ES-I3 (cell line): ENCODE measurements at regions not wholly inside any gene's neighbourhood (a gene's known extent, or its start where the extent isn't known, plus 50 kb on each side); places are given as distances from the start of the nearest gene placed in this dataset.
"Not testable (repeated sequence)": the region's sequence is repeated elsewhere in the genome, so short reads cannot be mapped to it uniquely, and the experiment has no call there.

ENCODE experiments used
- H3K36me3 ChIP-seq: 2 replicates; pipeline ENCODE4 v1.6.1; 2013; ENCODE audit warnings: mild to moderate bottlenecking, low read length, control low read depth, moderate library complexity; ENCODE audit not compliant: insufficient read depth
- H3K4me1 ChIP-seq: 2 replicates; pipeline ENCODE4 v1.6.1; 2013; ENCODE audit warnings: mild to moderate bottlenecking, control low read depth, low read length; ENCODE audit not compliant: insufficient read depth
- H3K9ac ChIP-seq: 2 replicates; pipeline ENCODE4 v1.6.1; 2013; ENCODE audit warnings: low read depth, mild to moderate bottlenecking, low read length, moderate library complexity
- H3K9me3 ChIP-seq: 2 replicates; pipeline ENCODE4 v1.6.1; 2013; ENCODE audit warnings: mild to moderate bottlenecking, low read length, moderate library complexity; ENCODE audit not compliant: control insufficient read depth, insufficient read depth

DNA sequence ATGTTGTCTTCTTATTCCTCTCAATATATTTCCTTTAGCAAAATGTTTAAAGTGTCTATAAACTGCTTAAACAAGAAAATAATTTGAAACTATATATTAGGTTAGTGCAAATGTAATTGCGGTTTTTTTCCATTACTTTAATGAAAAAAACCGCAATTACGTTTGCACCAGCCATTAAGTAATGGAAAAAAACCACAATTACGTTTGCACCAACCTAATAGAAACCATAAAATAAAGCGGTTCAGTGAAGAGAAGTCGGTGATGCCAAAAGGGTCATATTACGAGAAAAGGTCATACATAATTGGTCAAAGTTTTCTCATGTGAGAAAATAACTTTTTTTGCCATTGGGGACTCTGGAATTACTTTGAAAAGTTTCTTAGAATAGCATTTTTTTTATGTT lies 385.6 kb upstream of the ST8SIA4 start:
- Histone ChIP-seq H3K9ac (no peak overlapping the region), H3K9me3 (no peaks in the 10 kb centered on the region), H3K36me3 (no peaks in the 10 kb centered on the region), H3K4me1 (no peaks in the 10 kb centered on the region)

GRCh38 chr5:101284736-101285375 lies 381.8 kb upstream of the ST8SIA4 start:
- Histone ChIP-seq H3K9ac (no peak overlapping the region), H3K4me1 (no peaks in the 10 kb centered on the region), H3K36me3 (no peaks in the 10 kb centered on the region), H3K9me3 (no peaks in the 10 kb centered on the region)

GRCh38 chr5:101283938-101284337 lies 380.9 kb upstream of the ST8SIA4 start:
- not testable (repeated sequence) for H3K4me1 ChIP-seq, H3K9ac ChIP-seq, H3K9me3 ChIP-seq, H3K36me3 ChIP-seq

- Histone ChIP-seq H3K9ac (no peak overlapping the region), H3K9me3 (no peaks in the 10 kb centered on the region), H3K36me3 (no peaks in the 10 kb centered on the region), H3K4me1 (no peaks in the 10 kb centered on the region)
These were observed 375.8 kb upstream of the ST8SIA4 start for GRCh38 chr5:101278917-101279316.

- no peak overlapping the region for H3K9ac ChIP-seq
- H3K9me3 ChIP-seq: no peaks in the 10 kb centered on the region
- H3K36me3 ChIP-seq: no peaks in the 10 kb centered on the region
- H3K4me1 ChIP-seq: no peaks in the 10 kb centered on the region
These were observed 375.1 kb upstream of the ST8SIA4 start for GRCh38 chr5:101278011-101278687.

- Histone ChIP-seq H3K4me1 (no peaks in the 10 kb centered on the region), H3K9ac (no peak overlapping the region), H3K9me3 (no peaks in the 10 kb centered on the region), H3K36me3 (no peaks in the 10 kb centered on the region)
These were observed 368.9 kb upstream of the ST8SIA4 start for GRCh38 chr5:101271945-101272344.

- no peaks in the 10 kb centered on the region for H3K36me3 ChIP-seq
- no peaks in the 10 kb centered on the region for H3K4me1 ChIP-seq
- H3K9me3 ChIP-seq: no peaks in the 10 kb centered on the region
- no peak overlapping the region for H3K9ac ChIP-seq
These were observed 368.3 kb upstream of the ST8SIA4 start for GRCh38 chr5:101271416-101271815.

DNA sequence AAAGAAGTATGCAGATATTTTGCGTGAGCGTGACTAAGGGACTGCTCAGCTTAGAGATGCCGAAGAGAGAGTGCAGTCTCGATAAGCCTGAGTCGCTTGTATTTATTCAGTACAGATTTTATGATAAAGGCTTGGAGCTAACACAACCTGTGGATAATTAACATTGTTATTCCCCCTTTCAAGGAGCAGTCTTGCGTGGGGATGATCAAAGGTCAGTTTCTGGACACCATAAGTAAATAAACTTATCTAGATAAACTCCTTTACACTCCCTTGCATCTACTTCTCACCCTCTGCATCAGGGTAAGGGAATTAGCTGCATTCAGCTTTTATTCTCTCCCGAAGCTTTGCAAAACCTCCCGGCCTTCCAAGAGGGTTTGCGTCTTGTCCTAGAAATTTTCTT lies 357.8 kb upstream of the ST8SIA4 start:
- no peaks in the 10 kb centered on the region; the same call in 1 of the 2 replicates for H3K9me3 ChIP-seq
- no peak overlapping the region for H3K9ac ChIP-seq
- no peaks in the 10 kb centered on the region for H3K36me3 ChIP-seq
- H3K4me1 ChIP-seq: no peaks in the 10 kb centered on the region

DNA sequence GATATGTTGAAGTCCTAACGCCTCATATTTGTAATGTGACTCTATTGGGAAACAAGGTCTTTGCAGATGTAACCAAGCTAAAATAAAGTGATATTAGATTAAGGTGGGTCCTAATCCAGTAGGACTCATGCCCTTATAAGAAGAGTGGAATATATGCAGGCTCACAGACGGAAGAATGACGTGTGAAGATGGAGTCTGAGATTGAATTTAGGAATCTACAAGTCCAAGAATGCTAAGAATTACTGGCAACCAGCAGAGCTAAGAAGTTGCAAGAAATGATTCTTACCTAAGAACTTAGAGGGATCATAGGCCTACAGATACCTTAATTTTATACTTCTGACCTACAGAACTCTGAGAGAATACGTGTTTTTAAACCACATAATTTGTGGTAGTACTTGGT lies 350.0 kb upstream of the ST8SIA4 start:
- Histone ChIP-seq H3K4me1 (no peaks in the 10 kb centered on the region), H3K36me3 (no peaks in the 10 kb centered on the region), H3K9me3 (no peaks in the 10 kb centered on the region), H3K9ac (no peak overlapping the region)

GRCh38 chr5:101244621-101245020 lies 341.5 kb upstream of the ST8SIA4 start:
- H3K9ac ChIP-seq: no peak overlapping the region
- H3K9me3 ChIP-seq: no peaks in the 10 kb centered on the region
- H3K4me1 ChIP-seq: no peaks in the 10 kb centered on the region
- no peaks in the 10 kb centered on the region for H3K36me3 ChIP-seq

DNA sequence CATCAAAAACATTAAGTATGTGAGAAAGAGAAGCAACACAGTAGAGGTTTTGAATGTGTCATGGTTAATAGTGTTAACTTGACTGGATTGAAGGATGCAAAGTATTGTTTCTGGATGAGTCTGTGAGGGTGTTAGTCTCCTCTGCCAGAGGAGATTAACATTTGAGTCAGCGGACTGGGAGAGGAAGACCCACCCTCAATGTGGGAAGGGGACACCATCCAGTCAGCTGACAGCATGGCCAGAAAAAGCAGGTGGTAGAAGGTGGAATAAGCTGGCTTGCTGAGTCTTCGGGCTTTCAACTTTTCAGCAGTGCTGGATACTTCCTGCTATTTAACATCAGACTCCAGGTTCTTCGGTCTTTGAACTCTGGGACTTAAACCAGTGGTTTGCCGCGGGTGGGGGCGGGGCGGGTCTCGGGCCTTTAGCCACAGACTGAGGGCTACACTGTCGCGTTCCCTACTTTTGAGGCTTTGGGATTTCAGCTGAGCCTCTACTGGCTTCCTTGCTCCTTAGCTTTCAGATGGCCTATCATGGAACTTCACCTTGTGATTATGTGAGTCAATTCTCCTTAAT lies 309.9 kb upstream of the ST8SIA4 start:
- Histone ChIP-seq H3K9me3 (no peaks in the 10 kb centered on the region; the same call in 1 of the 2 replicates), H3K9ac (peak overlapping the region; percentile 29; the same call in 1 of the 2 replicates), H3K36me3 (no peaks in the 10 kb centered on the region), H3K4me1 (peaks cover 9% of the 10 kb centered on the region; the same call in 1 of the 2 replicates)

DNA sequence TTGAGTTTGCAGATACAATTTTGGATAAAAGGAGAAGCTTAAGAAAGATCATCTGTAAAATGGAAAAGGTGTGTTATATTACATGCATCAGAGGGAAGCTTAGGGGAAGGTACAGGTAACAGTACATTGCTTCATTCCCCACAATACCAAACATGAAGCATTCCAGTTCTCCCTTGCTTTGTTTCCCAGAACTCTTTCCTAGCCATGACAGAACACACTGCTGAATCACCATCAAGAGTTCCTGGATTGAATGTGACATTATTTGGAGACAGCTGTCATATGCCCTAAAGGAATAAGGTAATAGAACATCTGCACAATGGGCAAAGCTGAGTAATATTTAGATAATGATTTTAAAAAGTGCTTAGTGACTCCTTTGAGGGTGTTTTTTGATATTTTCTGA lies 303.5 kb upstream of the ST8SIA4 start:
- Histone ChIP-seq H3K9ac (no peak overlapping the region), H3K4me1 (no peaks in the 10 kb centered on the region), H3K9me3 (no peaks in the 10 kb centered on the region; the same call in none of the 2 replicates), H3K36me3 (no peaks in the 10 kb centered on the region)

DNA sequence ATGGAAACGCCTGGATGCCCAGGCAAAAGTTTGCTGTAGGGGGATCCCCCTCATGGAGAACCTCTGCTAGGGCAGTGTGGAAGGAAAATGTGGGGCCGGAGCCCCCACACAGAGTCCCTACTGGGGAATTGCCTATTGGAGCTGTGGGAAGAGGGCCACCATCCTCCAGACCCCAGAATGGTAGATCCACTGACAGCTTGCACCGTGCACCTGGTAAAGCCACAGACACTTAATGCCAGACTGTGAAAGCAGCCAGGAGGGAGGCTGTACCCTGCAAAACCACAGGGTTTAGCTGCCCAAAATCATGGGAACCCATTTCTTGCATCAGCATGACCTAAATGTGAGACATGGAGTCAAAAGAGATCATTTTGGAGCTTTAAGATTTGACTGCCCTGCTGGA lies 302.0 kb upstream of the ST8SIA4 start:
- H3K36me3 ChIP-seq, H3K9ac ChIP-seq, H3K9me3 ChIP-seq, H3K4me1 ChIP-seq: not testable (repeated sequence)

GRCh38 chr5:101180365-101180764 lies 277.3 kb upstream of the ST8SIA4 start:
- not testable (repeated sequence) for H3K4me1 ChIP-seq, H3K36me3 ChIP-seq, H3K9me3 ChIP-seq, H3K9ac ChIP-seq

- Histone ChIP-seq H3K4me1 (no peaks in the 10 kb centered on the region), H3K9me3 (no peaks in the 10 kb centered on the region), H3K9ac (no peak overlapping the region), H3K36me3 (no peaks in the 10 kb centered on the region)
These were observed 273.5 kb upstream of the ST8SIA4 start for GRCh38 chr5:101176605-101177004.
